Panc1 (cell line): ENCODE measurements at regions not wholly inside any gene's neighbourhood (a gene's known extent, or its start where the extent isn't known, plus 50 kb on each side); places are given as distances from the start of the nearest gene placed in this dataset.

ENCODE experiments used
- ATAC-seq: fragments of 200-7000 bp; cut with Tn5 transposase; 2 replicates; pipeline ENCODE4 v1.9.1; 2020; ENCODE audit warnings: mild to moderate bottlenecking, moderate library complexity
- BruUV-seq: library from RNA; stranded (reverse); fragments of 400-500 nt; replicated peaks from 2 replicates; lab custom pipeline; 2021; lab: Mats Ljungman, UMichigan
- CTCF ChIA-PET: fragments of 300-600 bp; sonication (Branson Sonifier 250); formaldehyde crosslinking; loops from one replicate; lab custom pipeline; 2022; ENCODE audit warnings: antibody characterized with exemption; lab: Charles Lee
- POLR2A ChIA-PET: fragments of 300-600 bp; sonication (Branson Sonifier 250); formaldehyde crosslinking; loops from one replicate; lab custom pipeline; 2022; ENCODE audit warnings: antibody characterized with exemption; lab: Charles Lee
- DNase-seq: peaks from one replicate; pipeline ENCODE4 v3.0.0-alpha.2; 2010; ENCODE audit warnings: low read depth, low spot score
- H3K27ac ChIP-seq: 2 replicates; pipeline ENCODE4 v1.5.1; 2011; ENCODE audit warnings: mild to moderate bottlenecking, low read length, inconsistent platforms
- H3K27me3 ChIP-seq: fragments of 200-500 bp; sonication (Bioruptor generic); 2 replicates; pipeline ENCODE4 v1.6.0; 2014; ENCODE audit warnings: low read length, inconsistent platforms; ENCODE audit not compliant: control insufficient read depth, insufficient read depth
- H3K36me3 ChIP-seq: fragments of 200-500 bp; sonication (Bioruptor generic); 2 replicates; pipeline ENCODE4 v1.5.1; 2014; ENCODE audit warnings: inconsistent platforms, mild to moderate bottlenecking, low read length, moderate library complexity; ENCODE audit not compliant: control insufficient read depth, insufficient read depth
- H3K4me1 ChIP-seq: 2 replicates; pipeline ENCODE4 v1.5.1; 2011; ENCODE audit warnings: inconsistent platforms, mild to moderate bottlenecking, low read length, moderate library complexity; ENCODE audit not compliant: control insufficient read depth, insufficient read depth
- H3K4me3 ChIP-seq, 2 experiments: 2 replicates each; pipeline ENCODE4 v1.5.1; 2011 to 2012; ENCODE audit warnings: low read depth in 2 of 2, low read length in 2 of 2, mild to moderate bottlenecking in 2 of 2, inconsistent platforms in 1 of 2, moderate library complexity in 1 of 2
- H3K9me3 ChIP-seq: fragments of 200-500 bp; sonication (Bioruptor generic); 2 replicates; pipeline ENCODE4 v1.5.1; 2014; ENCODE audit warnings: low read depth, mild to moderate bottlenecking, inconsistent platforms, low read length, moderate library complexity; ENCODE audit not compliant: control insufficient read depth, insufficient read depth
- CTCF ChIP-seq: fragments of 450-650 bp; IDR thresholded peaks from 2 replicates; pipeline ENCODE4 v1.5.1; 2017; ENCODE audit warnings: mild to moderate bottlenecking
- POLR2AphosphoS5 ChIP-seq: IDR thresholded peaks from 2 replicates; pipeline ENCODE4 v1.6.1; 2012; ENCODE audit warnings: mild to moderate bottlenecking, low read depth, low read length, moderate library complexity
- REST ChIP-seq, 2 experiments: IDR thresholded peaks; 2 replicates each; pipeline ENCODE4 v1.6.1; 2011 to 2012; ENCODE audit warnings: low read depth in 2 of 2, control low read depth in 1 of 2, low read length in 1 of 2, mild to moderate bottlenecking in 1 of 2, moderate library complexity in 1 of 2; ENCODE audit not compliant: insufficient read depth in 1 of 2
- SIN3A ChIP-seq: IDR thresholded peaks from 2 replicates; pipeline ENCODE4 v1.6.1; 2012; ENCODE audit warnings: low read depth, mild to moderate bottlenecking, low read length, moderate library complexity, borderline replicate concordance; ENCODE audit not compliant: insufficient read depth
- TCF7L2 ChIP-seq: IDR thresholded peaks from 2 replicates; pipeline ENCODE4 v1.6.1; 2011; ENCODE audit warnings: mild to moderate bottlenecking, low read depth, low read length, inconsistent platforms
- in situ Hi-C: cut with HindIII; loops from 2 replicates; pipeline ENCODE4 v1.10.0; 2016; ENCODE audit warnings: low sequenced_read_pairs, low pct_unique_long_range_greater_than_20kb
- intact Hi-C: fragments of 100-400 bp; cut with micrococcal nuclease; formaldehyde crosslinking; loops from one replicate; pipeline ENCODE4 v1.10.0; 2022; ENCODE audit not compliant: unreplicated experiment

GRCh38 chr17:13074026-13074425 is 56.2 kb upstream of the ELAC2 start:
- in situ Hi-C loops (no loop called here), intact Hi-C loops (no loop called here)
- no peak overlapping the region for H3K4me3 ChIP-seq
- ChIA-PET CTCF (no interaction called here), POLR2A (no interaction called here)
- TF ChIP-seq CTCF = no peak
- no peak for TF ChIP-seq SIN3A
- DNase-seq = no peak
- ATAC-seq = no peak
- no peak overlapping the region for H3K27ac ChIP-seq
- H3K4me1 ChIP-seq = no peaks in the 10 kb centered on the region
- no peaks in the 10 kb centered on the region for H3K27me3 ChIP-seq
- BruUV-seq = no TSS peak
- H3K36me3 ChIP-seq = no peaks in the 10 kb centered on the region
- H3K9me3 ChIP-seq = no peaks in the 10 kb centered on the region

- CTCF ChIA-PET = no interaction called here
- no peaks in the 10 kb centered on the region for H3K4me1 ChIP-seq
- BruUV-seq = no TSS peak
- no peak overlapping the region for H3K27ac ChIP-seq
- in situ Hi-C loops = no loop called here
- intact Hi-C loops = no loop called here
- DNase-seq (no peak), ATAC-seq (no peak)
- no peaks in the 10 kb centered on the region for H3K9me3 ChIP-seq
- H3K36me3 ChIP-seq = no peaks in the 10 kb centered on the region
- no peak for TF ChIP-seq TCF7L2
- TF ChIP-seq SIN3A = no peak
- TF ChIP-seq POLR2AphosphoS5 = no peak
- no peak for TF ChIP-seq REST (IDR thresholded peaks at IDR 0.05; ENCODE audit: insufficient read depth in 1 of 2, low read depth in 2 of 2, low read length in 1 of 2)
- TF ChIP-seq CTCF = no peak
- no peaks in the 10 kb centered on the region for H3K27me3 ChIP-seq
- POLR2A ChIA-PET = no interaction called here
- H3K4me3 ChIP-seq = no peak overlapping the region
Observed at GRCh38 chr17:13073018-13073417, 55.2 kb upstream of the ELAC2 start.
